ENCODE measurements at regions not wholly inside any gene's neighbourhood (a gene's known extent, or its start where the extent isn't known, plus 50 kb on each side); places are given as distances from the start of the nearest gene placed in this dataset.

DNA sequence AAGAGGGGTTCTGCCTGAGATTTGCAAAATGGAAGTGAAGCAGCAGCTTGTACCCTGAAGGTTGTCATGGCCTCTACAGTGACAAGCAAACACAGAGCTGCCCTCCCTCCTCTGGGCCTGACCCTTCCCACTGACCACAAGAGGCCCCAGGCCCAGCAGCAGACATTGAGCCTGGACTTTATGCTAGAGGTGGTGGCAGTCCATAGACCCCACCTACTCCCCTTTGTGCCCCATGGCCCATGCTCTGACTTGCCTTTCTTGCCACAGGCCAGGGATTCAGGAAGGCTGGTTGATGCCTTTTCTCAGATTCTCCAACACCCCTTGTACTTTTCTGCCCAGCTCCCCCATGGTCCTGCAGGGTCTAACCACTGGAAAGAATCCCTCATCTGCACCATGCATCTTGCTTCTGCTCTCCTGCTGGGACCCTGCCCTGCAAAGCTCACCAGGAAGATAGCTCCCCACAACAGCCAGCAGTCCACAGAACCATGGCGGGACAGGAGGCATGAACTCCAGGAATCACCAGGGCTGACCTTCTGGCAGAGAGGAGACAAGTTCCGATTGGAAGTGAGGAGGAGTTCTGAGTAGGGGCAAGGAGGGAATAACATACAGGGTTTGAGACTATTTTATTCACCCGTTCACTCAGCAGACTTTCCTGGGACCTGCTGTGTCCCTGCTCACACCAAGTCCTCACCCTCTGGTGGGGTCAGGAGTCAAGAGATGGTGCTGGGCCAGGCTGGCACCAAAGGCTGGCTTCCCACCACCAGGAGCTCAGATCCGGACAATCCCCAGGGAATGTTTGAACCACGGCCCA lies 263.8 kb downstream of the SYK start:
- no peaks in the 10 kb centered on the region for H3K36me3 ChIP-seq (ENCODE audit: low read depth, low read length)
- H3F3A ChIP-seq (ENCODE audit: low read length, unreplicated experiment) = no peaks in the 10 kb centered on the region
- H3K9me3 ChIP-seq (ENCODE audit: low read length) = no peaks in the 10 kb centered on the region
- ChIA-PET CTCF (no interaction called here), POLR2A (ENCODE audit: unreplicated experiment) (no interaction called here)
- no peaks in the 10 kb centered on the region for H4K20me1 ChIP-seq (ENCODE audit: low read length)
- ATAC-seq (no peak), DNase-seq (no peak)
- H3K27ac ChIP-seq (ENCODE audit: low read length) = no peak overlapping the region
- H2AFZ ChIP-seq (ENCODE audit: low read length) = no peak overlapping the region
- H3K9me2 ChIP-seq (replicated peaks; ENCODE audit: low read length) = no peaks in the 10 kb centered on the region
- peaks cover 14% of the 10 kb centered on the region for H3K4me1 ChIP-seq (ENCODE audit: insufficient read depth, low read length)
- no peaks in the 10 kb centered on the region for H3K27me3 ChIP-seq (ENCODE audit: low read length)
- no peak overlapping the region for H3K4me3 ChIP-seq (ENCODE audit: low read length)
- no peak overlapping the region for H3K9ac ChIP-seq (ENCODE audit: low read length)
- intact Hi-C loops (cut with micrococcal nuclease) = no loop called here
- H3K4me2 ChIP-seq (ENCODE audit: low read length) = no peak overlapping the region
- TF ChIP-seq EZH2 (IDR thresholded peaks at IDR 0.05; ENCODE audit: low read length, unreplicated experiment) (no peak), EZH2phosphoT487 (IDR thresholded peaks at IDR 0.05; ENCODE audit: borderline replicate concordance, low read length) (no peak)
- TF ChIP-seq, protein P1, sequence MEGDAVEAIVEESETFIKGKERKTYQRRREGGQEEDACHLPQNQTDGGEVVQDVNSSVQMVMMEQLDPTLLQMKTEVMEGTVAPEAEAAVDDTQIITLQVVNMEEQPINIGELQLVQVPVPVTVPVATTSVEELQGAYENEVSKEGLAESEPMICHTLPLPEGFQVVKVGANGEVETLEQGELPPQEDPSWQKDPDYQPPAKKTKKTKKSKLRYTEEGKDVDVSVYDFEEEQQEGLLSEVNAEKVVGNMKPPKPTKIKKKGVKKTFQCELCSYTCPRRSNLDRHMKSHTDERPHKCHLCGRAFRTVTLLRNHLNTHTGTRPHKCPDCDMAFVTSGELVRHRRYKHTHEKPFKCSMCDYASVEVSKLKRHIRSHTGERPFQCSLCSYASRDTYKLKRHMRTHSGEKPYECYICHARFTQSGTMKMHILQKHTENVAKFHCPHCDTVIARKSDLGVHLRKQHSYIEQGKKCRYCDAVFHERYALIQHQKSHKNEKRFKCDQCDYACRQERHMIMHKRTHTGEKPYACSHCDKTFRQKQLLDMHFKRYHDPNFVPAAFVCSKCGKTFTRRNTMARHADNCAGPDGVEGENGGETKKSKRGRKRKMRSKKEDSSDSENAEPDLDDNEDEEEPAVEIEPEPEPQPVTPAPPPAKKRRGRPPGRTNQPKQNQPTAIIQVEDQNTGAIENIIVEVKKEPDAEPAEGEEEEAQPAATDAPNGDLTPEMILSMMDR (conservative IDR thresholded peaks at IDR 0.05; ENCODE audit: low read depth, low read length) = no peak
- no peaks in the 10 kb centered on the region for H3K79me2 ChIP-seq (ENCODE audit: low read length)
- BruUV-seq (replicated peaks) = no TSS peak

DNA sequence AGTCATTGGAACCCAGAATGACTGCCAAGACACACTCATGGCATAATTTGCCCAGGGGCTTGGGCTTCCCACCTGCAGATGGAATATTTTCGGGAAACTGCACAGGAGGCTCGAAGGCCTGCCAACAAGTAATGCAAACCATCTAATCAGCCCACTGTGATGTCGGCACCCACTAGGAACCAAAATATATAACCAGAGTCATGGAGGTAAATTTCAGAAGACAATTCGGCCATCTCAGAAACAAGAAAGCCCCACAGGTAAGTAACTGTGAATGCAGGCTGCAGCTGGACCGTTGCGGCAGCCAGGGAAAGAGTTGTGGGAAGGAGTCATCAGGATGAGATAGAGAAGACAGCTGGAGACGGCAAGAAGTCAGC lies 264.4 kb downstream of the SYK start:
- no peaks in the 10 kb centered on the region for H3K36me3 ChIP-seq (ENCODE audit: low read depth, low read length)
- H3K27ac ChIP-seq (ENCODE audit: low read length) = no peak overlapping the region
- no peaks in the 10 kb centered on the region for H3K79me2 ChIP-seq (ENCODE audit: low read length)
- no TSS peak for BruUV-seq (replicated peaks)
- TF ChIP-seq EZH2phosphoT487 (IDR thresholded peaks at IDR 0.05; ENCODE audit: borderline replicate concordance, low read length) (no peak), EZH2 (IDR thresholded peaks at IDR 0.05; ENCODE audit: low read length, unreplicated experiment) (no peak)
- TF ChIP-seq, protein P1 (conservative IDR thresholded peaks at IDR 0.05; ENCODE audit: low read depth, low read length) = no peak
- intact Hi-C loops (cut with micrococcal nuclease) = no loop called here
- peaks cover 13% of the 10 kb centered on the region for H3K4me1 ChIP-seq (ENCODE audit: insufficient read depth, low read length)
- no peaks in the 10 kb centered on the region for H3K9me2 ChIP-seq (replicated peaks; ENCODE audit: low read length)
- no peaks in the 10 kb centered on the region for H4K20me1 ChIP-seq (ENCODE audit: low read length)
- ChIA-PET POLR2A (ENCODE audit: unreplicated experiment) (no interaction called here), CTCF (no interaction called here)
- DNase-seq (no peak), ATAC-seq (no peak)
- no peak overlapping the region for H3K9ac ChIP-seq (ENCODE audit: low read length)
- no peak overlapping the region for H3K4me2 ChIP-seq (ENCODE audit: low read length)
- H3K4me3 ChIP-seq (ENCODE audit: low read length) = no peak overlapping the region
- no peaks in the 10 kb centered on the region for H3K27me3 ChIP-seq (ENCODE audit: low read length)
- H3F3A ChIP-seq (ENCODE audit: low read length, unreplicated experiment) = no peaks in the 10 kb centered on the region
- H3K9me3 ChIP-seq (ENCODE audit: low read length) = no peaks in the 10 kb centered on the region
- no peak overlapping the region for H2AFZ ChIP-seq (ENCODE audit: low read length)

DNA sequence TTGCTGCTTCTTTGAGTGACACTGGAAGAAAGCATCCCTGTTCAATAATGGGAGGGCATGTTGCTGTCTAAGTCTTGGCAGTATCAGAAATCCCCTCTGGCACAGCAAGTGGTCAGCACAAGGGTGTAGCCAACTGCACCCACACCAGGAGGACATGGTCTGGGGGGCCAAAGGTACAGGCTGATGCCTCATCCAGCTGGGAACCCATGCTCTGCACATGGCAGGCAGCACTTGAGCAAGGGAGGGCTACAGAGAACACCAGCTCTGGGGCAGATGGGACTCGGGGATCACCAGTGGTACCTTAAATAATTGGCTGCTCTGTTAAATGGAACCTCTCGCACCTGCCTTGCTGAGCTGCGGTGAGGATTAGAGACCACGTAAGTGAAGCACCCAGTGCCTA lies 265.2 kb downstream of the SYK start:
- intact Hi-C loops (cut with micrococcal nuclease) = no loop called here
- H3K27me3 ChIP-seq (ENCODE audit: low read length) = no peaks in the 10 kb centered on the region

More for the DNA sequence above, 265.2 kb downstream of the SYK start:
- BruUV-seq (replicated peaks) = no TSS peak
- H3K4me1 ChIP-seq (ENCODE audit: insufficient read depth, low read length) = peaks cover 13% of the 10 kb centered on the region
- no peaks in the 10 kb centered on the region for H3K9me3 ChIP-seq (ENCODE audit: low read length)
- H3K9me2 ChIP-seq (replicated peaks; ENCODE audit: low read length) = no peaks in the 10 kb centered on the region
- DNase-seq = no peak
- no peak overlapping the region for H3K9ac ChIP-seq (ENCODE audit: low read length)
- no peaks in the 10 kb centered on the region for H4K20me1 ChIP-seq (ENCODE audit: low read length)
- no peaks in the 10 kb centered on the region for H3K79me2 ChIP-seq (ENCODE audit: low read length)
- H3K27ac ChIP-seq (ENCODE audit: low read length) = no peak overlapping the region
- no peak overlapping the region for H3K4me2 ChIP-seq (ENCODE audit: low read length)
- CTCF ChIA-PET = interaction anchor here (0.5 kb wide), 1 partner anchor 151 kb away, joined by 5 read pairs; no protein-coding TSS in a partner anchor
- ATAC-seq = no peak
- no peaks in the 10 kb centered on the region for H3F3A ChIP-seq (ENCODE audit: low read length, unreplicated experiment)
- no peak overlapping the region for H2AFZ ChIP-seq (ENCODE audit: low read length)
- H3K36me3 ChIP-seq (ENCODE audit: low read depth, low read length) = no peaks in the 10 kb centered on the region
- no peak overlapping the region for H3K4me3 ChIP-seq (ENCODE audit: low read length)
- TF ChIP-seq EZH2 (IDR thresholded peaks at IDR 0.05; ENCODE audit: low read length, unreplicated experiment) (no peak), EZH2phosphoT487 (IDR thresholded peaks at IDR 0.05; ENCODE audit: borderline replicate concordance, low read length) (no peak)
- TF ChIP-seq, protein P1 (conservative IDR thresholded peaks at IDR 0.05; ENCODE audit: low read depth, low read length) = no peak
- POLR2A ChIA-PET (ENCODE audit: unreplicated experiment) = no interaction called here

All from PC-3 (cell line).